CD8-positive, alpha-beta memory T cell (primary cell): ENCODE measurements at regions not wholly inside any gene's neighbourhood (a gene's known extent, or its start where the extent isn't known, plus 50 kb on each side); places are given as distances from the start of the nearest gene placed in this dataset.
A peak's percentile ranks its signal among the peaks of the same experiment; 100 is the strongest.

ENCODE experiments used
- CTCF ChIA-PET: fragments of 350-600 bp; sonication (Branson Sonifier 250); formaldehyde crosslinking; loops from one replicate; lab custom pipeline; 2021; ENCODE audit warnings: antibody characterized with exemption; lab: Charles Lee
- POLR2A ChIA-PET: fragments of 350-600 bp; sonication (Branson Sonifier 250); formaldehyde crosslinking; loops from one replicate; lab custom pipeline; 2021; ENCODE audit warnings: antibody characterized with exemption; lab: Charles Lee
- DNase-seq, 5 donors: peaks; one replicate each; pipeline versions ENCODE4 v3.0.0 to v3.0.0-alpha.2; 2020 to 2022; ENCODE audit warnings: mixed read lengths in 1 of 5
- H3K27ac ChIP-seq: one replicate; pipeline ENCODE4 v1.7.0; 2013; ENCODE audit warnings: low read depth, mild to moderate bottlenecking, low read length, moderate library complexity
- H3K27me3 ChIP-seq: 2 replicates; pipeline ENCODE4 v1.7.0; 2013; ENCODE audit warnings: low read length, mild to moderate bottlenecking; ENCODE audit not compliant: insufficient read depth, poor library complexity, severe bottlenecking
- H3K36me3 ChIP-seq: 2 replicates; pipeline ENCODE4 v1.7.0; 2013; ENCODE audit warnings: mild to moderate bottlenecking, low read length, moderate library complexity; ENCODE audit not compliant: insufficient read depth
- H3K4me1 ChIP-seq: 2 replicates; pipeline ENCODE4 v1.7.0; 2013; ENCODE audit warnings: mild to moderate bottlenecking, low read length, moderate library complexity; ENCODE audit not compliant: insufficient read depth
- H3K4me3 ChIP-seq: 2 replicates; pipeline ENCODE4 v1.7.0; 2013; ENCODE audit warnings: mild to moderate bottlenecking, low read length
- H3K9me3 ChIP-seq: 2 replicates; pipeline ENCODE4 v1.7.0; 2013; ENCODE audit warnings: mild to moderate bottlenecking, low read length
- H3K27ac Mint-ChIP-seq, 8 donors: one replicate each; pipeline ENCODE4 v1.8.0; 2020 to 2021; ENCODE audit warnings: mixed read lengths in 8 of 8, mild to moderate bottlenecking in 6 of 8, inconsistent platforms in 3 of 8, moderate library complexity in 3 of 8
- H3K27me3 Mint-ChIP-seq, 2 donors: one replicate each; pipeline ENCODE4 v1.8.0; 2020 to 2021; ENCODE audit warnings: mixed read lengths in 2 of 2, mild to moderate bottlenecking in 1 of 2, moderate library complexity in 1 of 2
- H3K36me3 Mint-ChIP-seq, 3 donors: one replicate each; pipeline ENCODE4 v1.8.0; 2020 to 2021; ENCODE audit warnings: mixed read lengths in 3 of 3, inconsistent platforms in 1 of 3, mild to moderate bottlenecking in 1 of 3
- H3K4me1 Mint-ChIP-seq, 3 donors: one replicate each; pipeline ENCODE4 v1.8.0; 2020 to 2021; ENCODE audit warnings: mixed read lengths in 3 of 3, inconsistent platforms in 1 of 3, mild to moderate bottlenecking in 1 of 3
- H3K4me3 Mint-ChIP-seq, 7 donors: one replicate each; pipeline ENCODE4 v1.8.0; 2020 to 2021; ENCODE audit warnings: mixed read lengths in 7 of 7, mild to moderate bottlenecking in 6 of 7, moderate library complexity in 4 of 7, inconsistent platforms in 2 of 7
- H3K9me3 Mint-ChIP-seq, 5 donors: one replicate each; pipeline ENCODE4 v1.8.0; 2020 to 2022; ENCODE audit warnings: mixed read lengths in 5 of 5, mild to moderate bottlenecking in 3 of 5, moderate library complexity in 2 of 5, inconsistent platforms in 1 of 5

DNA sequence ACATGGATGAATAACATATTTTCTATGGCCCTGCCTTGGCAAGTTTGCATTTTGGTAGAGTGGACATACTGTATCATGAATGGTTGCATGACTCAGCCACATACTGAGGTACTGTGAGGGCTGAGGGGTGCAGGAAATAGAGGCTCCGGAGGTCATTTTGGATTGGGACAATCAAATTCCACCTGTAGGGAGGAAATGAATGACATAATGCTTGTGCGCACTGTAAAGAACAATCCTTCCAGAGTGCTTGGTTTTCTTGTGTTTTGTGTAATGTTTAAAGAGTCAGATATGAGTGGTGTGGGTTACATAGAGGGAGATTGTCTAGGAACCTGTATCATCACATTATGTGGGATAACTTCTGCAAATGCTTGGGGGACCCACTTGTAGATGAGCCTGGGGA, 329.9 kb upstream of the PROX1 start:
- H3K27me3 Mint-ChIP-seq, result no peaks in the 10 kb centered on the region
- H3K27ac Mint-ChIP-seq, result no peak overlapping the region
- DNase-seq, result no peak
- H3K36me3 ChIP-seq, result no peaks in the 10 kb centered on the region
- no peaks in the 10 kb centered on the region for H3K4me1 ChIP-seq
- H3K4me3 Mint-ChIP-seq, result no peak overlapping the region
- no peaks in the 10 kb centered on the region for H3K27me3 ChIP-seq
- H3K36me3 Mint-ChIP-seq, result no peaks in the 10 kb centered on the region
- no peaks in the 10 kb centered on the region for H3K9me3 Mint-ChIP-seq
- no peak overlapping the region for H3K4me3 ChIP-seq
- H3K27ac ChIP-seq, result no peak overlapping the region
- CTCF ChIA-PET, result no interaction called here
- no peaks in the 10 kb centered on the region for H3K4me1 Mint-ChIP-seq
- no peaks in the 10 kb centered on the region for H3K9me3 ChIP-seq
- POLR2A ChIA-PET, result no interaction called here

DNA sequence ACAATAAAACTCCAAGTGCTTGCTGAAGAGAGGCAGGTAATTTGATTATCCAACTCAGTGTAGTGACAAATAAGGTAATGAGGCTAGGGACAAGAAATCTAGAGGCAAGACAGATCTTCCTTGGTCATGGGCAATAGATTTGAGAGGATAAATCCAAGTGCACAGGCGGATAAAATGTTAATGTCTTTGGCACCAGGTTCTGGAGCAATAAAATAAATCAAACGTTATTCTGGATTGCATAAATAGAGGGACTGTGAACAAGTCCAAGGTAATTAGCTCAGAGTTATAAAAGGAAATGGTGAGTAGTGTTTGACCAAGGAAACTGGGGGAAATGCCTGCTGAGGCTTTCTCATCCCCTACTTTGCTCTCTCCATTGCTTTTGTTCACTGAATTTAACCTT, 329.3 kb upstream of the PROX1 start:
- DNase-seq, result no peak
- no peak overlapping the region for H3K4me3 Mint-ChIP-seq
- no peak overlapping the region for H3K4me3 ChIP-seq
- H3K4me1 ChIP-seq, result no peaks in the 10 kb centered on the region
- H3K36me3 Mint-ChIP-seq, result no peaks in the 10 kb centered on the region
- no peaks in the 10 kb centered on the region for H3K27me3 ChIP-seq
- ChIA-PET POLR2A (no interaction called here), CTCF (no interaction called here)
- H3K9me3 ChIP-seq, result no peaks in the 10 kb centered on the region
- no peak overlapping the region for H3K27ac ChIP-seq
- H3K36me3 ChIP-seq, result no peaks in the 10 kb centered on the region
- no peaks in the 10 kb centered on the region for H3K4me1 Mint-ChIP-seq
- peaks cover 0 to under 1% of the 10 kb centered on the region in 2 donors for H3K27me3 Mint-ChIP-seq
- H3K27ac Mint-ChIP-seq, result no peak overlapping the region
- H3K9me3 Mint-ChIP-seq, result peaks cover 0 to under 1% (median 0%) of the 10 kb centered on the region in 5 donors

DNA sequence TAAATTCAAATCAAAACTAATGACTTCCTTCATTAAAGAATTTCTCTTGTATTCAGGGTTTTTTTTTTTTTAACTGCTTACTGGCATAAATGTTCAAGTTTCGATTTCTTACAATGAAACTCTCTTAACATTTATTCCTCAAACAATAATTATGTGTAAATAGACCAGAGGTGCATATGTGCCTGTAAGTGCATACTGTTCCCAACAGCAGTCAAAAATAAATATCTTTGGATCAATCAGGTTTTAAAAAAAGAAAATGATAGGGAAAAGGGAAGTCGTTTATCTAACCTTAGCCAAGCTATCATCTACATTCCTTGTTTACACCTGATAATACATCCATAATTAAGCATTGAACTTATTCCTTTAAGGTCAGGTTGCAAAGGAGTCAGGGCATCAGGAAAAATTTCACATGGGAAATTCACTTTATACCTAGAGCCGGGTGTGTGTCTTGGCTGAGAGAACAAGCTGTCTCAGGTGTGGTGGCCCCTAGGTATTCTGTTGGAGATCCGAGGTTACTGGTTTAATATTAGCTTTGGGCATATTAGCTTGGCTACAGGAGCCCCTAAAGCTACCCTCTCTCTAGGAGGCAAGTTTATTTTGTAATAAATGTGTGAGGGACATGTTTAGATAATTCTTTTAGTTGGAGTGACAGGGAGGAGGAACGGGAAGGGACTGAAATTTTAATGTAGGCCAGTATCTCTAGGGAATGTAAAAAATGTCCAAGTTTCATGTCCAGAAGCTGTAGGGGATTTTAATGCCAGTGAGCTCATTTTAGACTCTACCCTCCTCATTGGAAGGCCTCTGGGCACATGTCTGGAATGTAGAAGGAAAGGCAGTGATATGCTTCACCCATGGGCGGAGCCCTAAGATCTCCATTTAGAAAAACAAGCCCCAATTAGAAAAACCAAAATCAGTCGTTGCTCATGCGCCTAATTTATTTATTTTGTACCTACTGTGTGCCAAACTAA, 327.9 kb upstream of the PROX1 start:
- no peaks in the 10 kb centered on the region for H3K36me3 ChIP-seq

DNA sequence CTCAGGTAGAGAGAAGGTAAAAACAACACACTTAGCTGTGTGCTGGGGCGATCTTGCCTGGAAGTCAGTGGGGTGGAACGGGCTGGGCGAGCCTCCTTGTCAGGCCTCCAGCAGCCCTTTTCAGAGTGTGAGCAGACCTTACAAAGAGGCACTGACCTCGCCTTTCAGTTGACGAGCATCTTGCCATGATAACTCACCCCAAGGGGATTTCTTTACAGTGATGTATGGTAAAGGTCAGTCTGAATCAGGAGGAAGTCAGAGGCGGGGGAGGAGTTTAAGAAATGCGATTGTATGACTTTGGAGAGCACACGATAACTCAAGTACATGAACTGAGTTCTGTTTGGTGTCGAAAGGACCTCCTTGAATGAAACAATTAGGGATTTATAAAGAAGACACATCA, 326.5 kb upstream of the PROX1 start:
- POLR2A ChIA-PET, result no interaction called here
- no peak overlapping the region for H3K27ac Mint-ChIP-seq
- Histone ChIP-seq H3K4me3 (no peak overlapping the region), H3K9me3 (no peaks in the 10 kb centered on the region), H3K4me1 (no peaks in the 10 kb centered on the region), H3K27me3 (no peaks in the 10 kb centered on the region), H3K27ac (no peak overlapping the region), H3K36me3 (no peaks in the 10 kb centered on the region)
- no peaks in the 10 kb centered on the region for H3K36me3 Mint-ChIP-seq
- no peak overlapping the region for H3K4me3 Mint-ChIP-seq
- H3K9me3 Mint-ChIP-seq, result peaks cover 0 to 3% (median 0%) of the 10 kb centered on the region in 5 donors
- H3K27me3 Mint-ChIP-seq, result peaks cover 2 to 3% of the 10 kb centered on the region in 2 donors
- CTCF ChIA-PET, result no interaction called here
- H3K4me1 Mint-ChIP-seq, result no peaks in the 10 kb centered on the region
- DNase-seq, result no peak

More for the DNA sequence above, 327.9 kb upstream of the PROX1 start:
- no peak overlapping the region for H3K4me3 Mint-ChIP-seq
- Histone ChIP-seq H3K4me3 (no peak overlapping the region), H3K9me3 (no peaks in the 10 kb centered on the region), H3K27ac (no peak overlapping the region), H3K4me1 (no peaks in the 10 kb centered on the region), H3K27me3 (no peaks in the 10 kb centered on the region)
- CTCF ChIA-PET, result no interaction called here
- H3K27me3 Mint-ChIP-seq, result peaks cover 0 to 2% of the 10 kb centered on the region in 2 donors
- H3K36me3 Mint-ChIP-seq, result no peaks in the 10 kb centered on the region
- DNase-seq, result no peak
- POLR2A ChIA-PET, result no interaction called here
- no peak overlapping the region for H3K27ac Mint-ChIP-seq
- no peaks in the 10 kb centered on the region for H3K4me1 Mint-ChIP-seq
- H3K9me3 Mint-ChIP-seq, result peaks cover 0 to 3% (median 0%) of the 10 kb centered on the region in 5 donors

DNA sequence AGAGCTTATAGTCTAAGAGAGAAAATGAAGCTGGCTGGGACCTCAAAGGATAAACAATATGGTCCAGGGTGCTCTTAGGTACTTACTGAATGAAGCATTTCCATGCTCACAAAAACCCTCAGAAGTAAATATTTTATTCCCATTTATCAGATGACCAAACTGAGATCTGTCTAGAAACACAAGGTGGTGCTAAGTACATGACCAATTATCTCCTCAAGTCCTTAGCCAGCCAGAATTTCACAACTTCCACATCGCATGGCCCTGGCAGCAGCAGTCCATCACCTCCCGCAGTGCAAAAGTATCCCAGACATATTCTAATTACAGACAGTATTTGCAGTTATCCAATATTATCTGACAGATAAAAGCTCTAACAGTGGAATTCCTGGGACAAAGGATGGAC, 321.7 kb upstream of the PROX1 start:
- Histone ChIP-seq H3K27ac (no peak overlapping the region), H3K27me3 (no peaks in the 10 kb centered on the region), H3K4me1 (peaks cover 13% of the 10 kb centered on the region), H3K9me3 (no peaks in the 10 kb centered on the region), H3K4me3 (no peak overlapping the region), H3K36me3 (no peaks in the 10 kb centered on the region)
- ChIA-PET CTCF (no interaction called here), POLR2A (no interaction called here)
- H3K36me3 Mint-ChIP-seq, result no peaks in the 10 kb centered on the region
- H3K9me3 Mint-ChIP-seq, result peaks cover 0 to 7% (median 3%) of the 10 kb centered on the region in 5 donors
- no peak overlapping the region for H3K27ac Mint-ChIP-seq
- no peak overlapping the region for H3K4me3 Mint-ChIP-seq
- no peaks in the 10 kb centered on the region for H3K4me1 Mint-ChIP-seq
- H3K27me3 Mint-ChIP-seq, result peaks cover 2 to 3% of the 10 kb centered on the region in 2 donors
- no peak for DNase-seq

DNA sequence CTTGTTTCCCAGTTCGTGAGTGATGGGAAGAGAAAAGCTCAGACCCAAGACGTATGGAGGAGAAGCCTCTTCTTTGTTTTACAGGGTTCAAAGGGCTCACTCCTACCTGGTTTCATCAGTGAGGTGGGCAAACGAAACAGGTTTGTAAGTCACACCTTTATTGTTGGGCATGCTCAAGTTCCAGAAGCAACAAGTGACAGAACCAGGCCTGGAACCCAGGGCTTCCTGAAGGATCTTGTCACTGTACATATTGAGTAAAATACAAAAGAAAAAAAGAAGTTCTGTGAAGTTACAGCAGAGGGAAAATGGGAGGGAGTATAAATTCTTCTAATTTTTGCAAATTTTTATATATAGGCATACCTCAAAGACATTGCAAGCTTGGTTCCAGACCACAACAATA, 320.9 kb upstream of the PROX1 start:
- Mint-ChIP-seq H3K27me3 (peaks cover 2 to 3% of the 10 kb centered on the region in 2 donors), H3K36me3 (no peaks in the 10 kb centered on the region), H3K9me3 (peaks cover 0 to 7% (median 3%) of the 10 kb centered on the region in 5 donors), H3K27ac (no peak overlapping the region), H3K4me1 (no peaks in the 10 kb centered on the region), H3K4me3 (no peak overlapping the region)
- Histone ChIP-seq H3K4me3 (no peak overlapping the region), H3K27ac (no peak overlapping the region), H3K9me3 (no peaks in the 10 kb centered on the region), H3K36me3 (no peaks in the 10 kb centered on the region), H3K4me1 (peaks cover 13% of the 10 kb centered on the region), H3K27me3 (no peaks in the 10 kb centered on the region)
- CTCF ChIA-PET, result no interaction called here
- POLR2A ChIA-PET, result no interaction called here
- DNase-seq, result no peak

DNA sequence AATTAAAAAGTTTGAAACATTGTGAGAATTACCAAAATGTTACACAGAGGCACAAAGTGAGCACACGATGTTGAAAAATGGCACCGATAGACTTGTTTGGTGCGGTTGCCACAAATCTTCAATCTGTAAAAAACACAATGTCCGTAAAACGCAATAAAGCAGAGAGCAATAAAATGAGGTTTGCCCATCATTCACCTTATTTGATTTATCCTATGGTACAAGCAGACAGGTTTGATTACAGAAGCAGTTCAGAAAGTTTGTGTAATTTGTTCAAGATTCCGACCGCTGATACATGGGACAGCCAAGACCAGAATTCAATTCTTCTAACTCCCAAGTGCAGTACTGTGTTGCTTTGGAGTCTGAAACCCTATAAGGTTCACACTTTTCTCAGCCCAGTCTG, 318.3 kb upstream of the PROX1 start:
- no peak for DNase-seq
- Histone ChIP-seq H3K36me3 (no peaks in the 10 kb centered on the region), H3K4me1 (peaks cover 13% of the 10 kb centered on the region), H3K4me3 (no peak overlapping the region), H3K27ac (no peak overlapping the region), H3K27me3 (no peaks in the 10 kb centered on the region), H3K9me3 (no peaks in the 10 kb centered on the region)
- POLR2A ChIA-PET, result no interaction called here
- H3K4me1 Mint-ChIP-seq, result no peaks in the 10 kb centered on the region
- no peak overlapping the region for H3K27ac Mint-ChIP-seq
- CTCF ChIA-PET, result no interaction called here
- H3K4me3 Mint-ChIP-seq, result no peak overlapping the region
- peaks cover 0 to 3% of the 10 kb centered on the region in 2 donors for H3K27me3 Mint-ChIP-seq
- peaks cover 0 to 7% (median 0%) of the 10 kb centered on the region in 5 donors for H3K9me3 Mint-ChIP-seq
- H3K36me3 Mint-ChIP-seq, result no peaks in the 10 kb centered on the region

DNA sequence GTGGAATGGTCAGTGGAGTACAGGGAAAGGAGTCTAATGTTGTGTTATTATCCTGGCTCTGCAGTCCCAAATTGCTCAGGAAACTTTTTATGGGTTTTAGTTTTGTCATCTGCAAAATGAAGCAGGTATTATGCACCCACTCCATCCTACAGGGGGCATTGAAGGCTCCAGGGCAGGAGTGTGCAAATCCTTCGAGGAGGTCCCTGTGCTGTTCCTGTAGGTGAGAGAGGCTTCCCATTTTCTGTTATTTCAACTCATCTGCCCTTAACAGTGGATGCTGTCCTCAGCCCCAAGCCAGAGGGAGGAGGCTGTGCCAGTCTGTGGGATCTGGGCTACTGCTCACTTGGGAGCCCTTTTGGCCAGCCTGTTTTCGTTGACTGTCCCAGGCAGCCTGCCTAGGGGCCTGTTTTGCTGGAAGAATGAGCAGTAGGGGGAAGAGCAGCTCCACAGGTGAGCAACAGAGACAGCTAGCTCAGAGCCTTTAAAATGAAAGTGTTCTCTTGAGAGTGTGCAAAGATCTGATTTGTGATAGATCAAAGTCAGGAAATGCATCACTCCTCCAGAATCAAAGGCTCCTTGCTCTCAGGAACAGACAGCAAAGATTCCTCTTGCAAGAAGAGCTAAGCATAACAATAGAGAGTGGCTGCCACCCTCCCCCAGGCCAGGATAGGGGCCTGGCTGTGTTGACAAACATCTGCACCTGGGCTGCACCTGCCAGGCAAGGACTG, 317.6 kb upstream of the PROX1 start:
- Mint-ChIP-seq H3K9me3 (peaks cover 0 to 7% (median 0%) of the 10 kb centered on the region in 5 donors), H3K4me1 (no peaks in the 10 kb centered on the region)
- POLR2A ChIA-PET, result no interaction called here

More for the DNA sequence above, 317.6 kb upstream of the PROX1 start:
- H3K27ac Mint-ChIP-seq, result peak overlapping the region in 1 of 8 donors; percentile 59
- Histone ChIP-seq H3K36me3 (no peaks in the 10 kb centered on the region), H3K27ac (no peak overlapping the region), H3K9me3 (no peaks in the 10 kb centered on the region), H3K4me3 (no peak overlapping the region), H3K27me3 (no peaks in the 10 kb centered on the region), H3K4me1 (peaks cover 13% of the 10 kb centered on the region)
- peak in 1 of 5 donors; percentile 43 for DNase-seq
- peaks cover 2 to 3% of the 10 kb centered on the region in 2 donors for H3K27me3 Mint-ChIP-seq
- no peak overlapping the region for H3K4me3 Mint-ChIP-seq
- H3K36me3 Mint-ChIP-seq, result no peaks in the 10 kb centered on the region
- CTCF ChIA-PET, result no interaction called here
